DOHH2 (cell line): ENCODE measurements at regions not wholly inside any gene's neighbourhood (a gene's known extent, or its start where the extent isn't known, plus 50 kb on each side); places are given as distances from the start of the nearest gene placed in this dataset.

ENCODE experiments used
- H3F3A ChIP-seq: fragments of 200-600 bp; sonication (generic), shearing (Covaris generic); 2 replicates; pipeline ENCODE4 v1.6.0; 2016; ENCODE audit warnings: antibody characterized with exemption, mild to moderate bottlenecking; ENCODE audit not compliant: control insufficient read depth, insufficient read depth
- H3K27ac ChIP-seq: fragments of 200-600 bp; sonication (generic); 2 replicates; pipeline ENCODE4 v1.5.1; 2014; ENCODE audit warnings: low read depth, mild to moderate bottlenecking, low read length, moderate library complexity
- H3K27me3 ChIP-seq: fragments of 200-600 bp; sonication (generic); 2 replicates; pipeline ENCODE4 v1.6.1; 2014; ENCODE audit warnings: mild to moderate bottlenecking, low read length, mixed read lengths; ENCODE audit not compliant: control insufficient read depth
- H3K36me3 ChIP-seq: fragments of 200-600 bp; sonication (generic); 2 replicates; pipeline ENCODE4 v1.6.1; 2014; ENCODE audit warnings: mild to moderate bottlenecking, low read length, moderate library complexity, mixed read lengths; ENCODE audit not compliant: control insufficient read depth
- H3K4me1 ChIP-seq: fragments of 200-600 bp; sonication (generic); 2 replicates; pipeline ENCODE4 v1.6.1; 2014; ENCODE audit warnings: mild to moderate bottlenecking, low read length, mixed read lengths; ENCODE audit not compliant: control insufficient read depth
- H3K4me2 ChIP-seq: fragments of 200-600 bp; sonication (generic); 2 replicates; pipeline ENCODE4 v1.6.0; 2014; ENCODE audit warnings: mild to moderate bottlenecking, low read length, moderate library complexity
- H3K4me3 ChIP-seq: fragments of 200-600 bp; sonication (generic); 2 replicates; pipeline ENCODE4 v1.5.1; 2014; ENCODE audit warnings: mild to moderate bottlenecking, low read length, mixed read lengths
- H3K79me2 ChIP-seq: fragments of 200-600 bp; sonication (generic); 2 replicates; pipeline ENCODE4 v1.6.1; 2014; ENCODE audit warnings: mild to moderate bottlenecking, low read length, mixed read lengths; ENCODE audit not compliant: control insufficient read depth
- H3K9me2 ChIP-seq: fragments of 200-600 bp; sonication (generic); replicated peaks from 2 replicates; pipeline ENCODE4 v1.6.1; 2014; ENCODE audit warnings: mild to moderate bottlenecking, low read length, mixed read lengths; ENCODE audit not compliant: control insufficient read depth
- H3K9me3 ChIP-seq: fragments of 200-600 bp; sonication (generic); 2 replicates; pipeline ENCODE4 v1.6.1; 2014; ENCODE audit warnings: antibody characterized with exemption, low read length, mixed read lengths; ENCODE audit not compliant: control insufficient read depth, insufficient read depth
- H4K20me1 ChIP-seq: fragments of 200-600 bp; sonication (generic); 2 replicates; pipeline ENCODE4 v1.6.0; 2014; ENCODE audit warnings: low read depth, mild to moderate bottlenecking, antibody characterized with exemption, low read length, moderate library complexity; ENCODE audit not compliant: control insufficient read depth, insufficient read depth
- EZH2phosphoT487 ChIP-seq: fragments of 200-600 bp; sonication (generic); IDR thresholded peaks from 2 replicates; pipeline ENCODE4 v1.6.1; 2017; ENCODE audit warnings: borderline replicate concordance, mild to moderate bottlenecking, antibody characterized with exemption, low read length, moderate library complexity, mixed read lengths
- TF ChIP-seq, protein P1 (sequence below): fragments of 200-600 bp; sonication (generic); IDR thresholded peaks from one replicate; pipeline ENCODE4 v1.5.1; 2014; ENCODE audit warnings: antibody characterized with exemption, mild to moderate bottlenecking, low read depth, low read length; ENCODE audit not compliant: poor library complexity, severe bottlenecking

DNA sequence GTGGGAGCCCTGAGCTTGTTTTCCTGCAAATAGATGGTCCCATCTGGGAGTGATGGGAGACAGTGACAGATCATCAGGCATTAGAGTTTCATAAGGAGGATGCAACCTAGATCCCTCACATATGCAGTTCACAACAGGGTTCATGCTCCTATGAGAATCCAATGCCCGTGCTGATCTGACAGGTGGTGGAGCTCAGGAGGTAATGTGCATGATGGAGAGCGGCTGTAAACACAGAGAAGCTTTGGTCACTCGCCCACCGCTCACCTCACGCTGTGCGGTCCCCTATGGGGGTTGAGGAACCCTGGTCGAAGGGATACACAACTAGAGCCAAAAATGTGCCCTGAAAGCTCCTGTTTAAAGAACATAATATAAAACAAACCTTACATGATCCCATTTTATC lies 88.5 kb upstream of the CREB5 start:
- H3K9me2 ChIP-seq = no peaks in the 10 kb centered on the region
- H3K4me2 ChIP-seq = no peak overlapping the region
- no peaks in the 10 kb centered on the region for H3K79me2 ChIP-seq
- no peak overlapping the region for H3K4me3 ChIP-seq
- H3K27me3 ChIP-seq = peaks cover 3% of the 10 kb centered on the region; the same call in 1 of the 2 replicates
- no peaks in the 10 kb centered on the region for H3K36me3 ChIP-seq
- no peaks in the 10 kb centered on the region for H3F3A ChIP-seq
- H3K27ac ChIP-seq = no peak overlapping the region
- H3K4me1 ChIP-seq = no peaks in the 10 kb centered on the region
- H3K9me3 ChIP-seq = no peaks in the 10 kb centered on the region
- TF ChIP-seq, protein P1, sequence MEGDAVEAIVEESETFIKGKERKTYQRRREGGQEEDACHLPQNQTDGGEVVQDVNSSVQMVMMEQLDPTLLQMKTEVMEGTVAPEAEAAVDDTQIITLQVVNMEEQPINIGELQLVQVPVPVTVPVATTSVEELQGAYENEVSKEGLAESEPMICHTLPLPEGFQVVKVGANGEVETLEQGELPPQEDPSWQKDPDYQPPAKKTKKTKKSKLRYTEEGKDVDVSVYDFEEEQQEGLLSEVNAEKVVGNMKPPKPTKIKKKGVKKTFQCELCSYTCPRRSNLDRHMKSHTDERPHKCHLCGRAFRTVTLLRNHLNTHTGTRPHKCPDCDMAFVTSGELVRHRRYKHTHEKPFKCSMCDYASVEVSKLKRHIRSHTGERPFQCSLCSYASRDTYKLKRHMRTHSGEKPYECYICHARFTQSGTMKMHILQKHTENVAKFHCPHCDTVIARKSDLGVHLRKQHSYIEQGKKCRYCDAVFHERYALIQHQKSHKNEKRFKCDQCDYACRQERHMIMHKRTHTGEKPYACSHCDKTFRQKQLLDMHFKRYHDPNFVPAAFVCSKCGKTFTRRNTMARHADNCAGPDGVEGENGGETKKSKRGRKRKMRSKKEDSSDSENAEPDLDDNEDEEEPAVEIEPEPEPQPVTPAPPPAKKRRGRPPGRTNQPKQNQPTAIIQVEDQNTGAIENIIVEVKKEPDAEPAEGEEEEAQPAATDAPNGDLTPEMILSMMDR = no peak
- TF ChIP-seq EZH2phosphoT487 = no peak
- H4K20me1 ChIP-seq = no peaks in the 10 kb centered on the region

DNA sequence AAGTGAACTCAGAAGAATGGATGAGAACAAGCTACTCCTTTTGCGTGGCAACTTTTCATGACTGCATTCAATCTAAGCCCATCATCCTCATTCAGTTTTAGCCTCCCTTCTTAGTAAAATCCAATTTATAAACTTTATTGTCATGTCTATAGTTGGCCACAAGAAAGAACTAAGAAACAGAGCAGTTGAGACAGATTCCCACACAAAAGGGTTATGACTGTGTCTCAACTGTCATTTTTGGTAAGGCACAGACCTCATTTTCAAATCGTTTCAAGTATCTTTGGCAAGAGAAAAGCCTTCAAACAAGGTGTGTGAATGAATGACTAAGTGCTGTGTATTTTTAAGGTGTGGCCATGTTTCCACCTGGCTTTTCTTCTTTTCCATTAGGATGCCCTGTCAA lies 84.2 kb upstream of the CREB5 start:
- H4K20me1 ChIP-seq = no peaks in the 10 kb centered on the region
- H3K4me3 ChIP-seq = no peak overlapping the region
- H3F3A ChIP-seq = no peaks in the 10 kb centered on the region
- TF ChIP-seq, protein P1 = no peak
- no peak for TF ChIP-seq EZH2phosphoT487
- H3K9me3 ChIP-seq = no peaks in the 10 kb centered on the region
- H3K79me2 ChIP-seq = no peaks in the 10 kb centered on the region
- H3K36me3 ChIP-seq = no peaks in the 10 kb centered on the region
- H3K4me2 ChIP-seq = no peak overlapping the region
- H3K27me3 ChIP-seq = 0 out of 2 replicates have a peak, but pooled peaks cover 3% of the 10 kb centered on the region
- H3K4me1 ChIP-seq = peaks cover 8% of the 10 kb centered on the region
- H3K9me2 ChIP-seq = no peaks in the 10 kb centered on the region
- H3K27ac ChIP-seq = no peak overlapping the region

DNA sequence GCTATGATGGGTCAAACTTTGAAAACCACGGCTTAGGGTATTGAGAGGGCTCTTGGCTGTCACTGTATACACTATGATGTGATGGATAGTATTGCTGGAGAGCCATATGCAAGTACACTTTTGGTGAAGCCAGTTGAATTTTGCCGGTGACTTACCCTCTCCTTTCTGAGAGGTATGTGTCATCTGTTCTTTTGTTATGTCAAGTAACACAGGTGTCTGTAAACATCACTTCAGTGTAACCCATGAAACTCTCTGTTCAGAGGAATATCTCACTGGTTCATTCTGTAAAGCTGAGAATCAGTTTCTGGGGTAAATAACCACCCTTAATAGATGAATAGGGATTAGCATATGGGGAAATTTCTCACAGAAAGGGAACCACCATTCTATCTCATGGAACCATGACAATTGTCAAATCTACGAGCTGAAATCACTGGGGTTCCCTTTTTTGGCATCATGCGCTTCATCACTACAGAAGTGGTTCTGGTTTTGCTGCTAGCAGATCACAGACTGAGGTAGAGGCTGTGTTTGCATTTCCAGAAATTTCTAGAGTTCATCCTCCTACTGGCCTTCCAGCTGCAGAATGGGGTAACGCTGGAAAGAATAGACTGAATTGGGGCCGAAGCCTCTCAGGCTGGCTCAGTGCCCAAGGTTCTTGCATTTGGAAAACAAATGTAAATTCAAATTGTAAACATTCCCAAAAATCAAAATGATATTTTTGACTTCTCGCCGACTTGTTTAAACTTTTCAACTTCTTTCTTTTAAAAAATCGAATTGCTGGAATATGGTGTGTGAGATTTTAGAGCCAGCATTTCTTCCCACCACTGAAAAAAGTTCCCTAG lies 83.3 kb upstream of the CREB5 start:
- H3K4me2 ChIP-seq = no peak overlapping the region

More for the DNA sequence above, 83.3 kb upstream of the CREB5 start:
- no peak for TF ChIP-seq EZH2phosphoT487
- TF ChIP-seq, protein P1 = no peak
- Histone ChIP-seq H3K27me3 (0 out of 2 replicates have a peak, but pooled peaks cover 3% of the 10 kb centered on the region), H3F3A (no peaks in the 10 kb centered on the region), H3K4me3 (no peak overlapping the region), H3K9me3 (no peaks in the 10 kb centered on the region), H3K79me2 (no peaks in the 10 kb centered on the region), H3K27ac (no peak overlapping the region), H3K4me1 (peaks cover 8% of the 10 kb centered on the region), H4K20me1 (no peaks in the 10 kb centered on the region), H3K9me2 (no peaks in the 10 kb centered on the region), H3K36me3 (no peaks in the 10 kb centered on the region)
